AG04450 (cell line): ENCODE measurements at regions not wholly inside any gene's neighbourhood (a gene's known extent, or its start where the extent isn't known, plus 50 kb on each side); places are given as distances from the start of the nearest gene placed in this dataset.

Experiments used
- CTCF ChIA-PET: fragments of 300-600, 350-600 bp; formaldehyde crosslinking; extraction: SDS; loops from one replicate; lab custom pipeline; 2022; ENCODE audit warnings: antibody characterized with exemption, inconsistent platforms; lab: Charles Lee
- POLR2A ChIA-PET: fragments of 350-600 bp; formaldehyde crosslinking; extraction: SDS; loops from one replicate; lab custom pipeline; 2021; ENCODE audit warnings: antibody characterized with exemption, inconsistent platforms; lab: Yijun Ruan, JAX
- DNase-seq: peaks from one replicate; pipeline ENCODE4 v3.0.0-alpha.2; 2011; ENCODE audit warnings: low read depth, low spot score
- H3K27ac ChIP-seq: one replicate; pipeline ENCODE4 v1.5.1; 2012; ENCODE audit warnings: low read depth, low read length, control low read depth
- H3K27me3 ChIP-seq: one replicate; pipeline ENCODE4 v1.6.0; 2012; ENCODE audit warnings: low read length; ENCODE audit not compliant: control insufficient read depth, insufficient read depth
- H3K4me3 ChIP-seq: 2 replicates; pipeline ENCODE4 v1.5.1; 2011; ENCODE audit warnings: mild to moderate bottlenecking, low read depth, low read length, control low read depth
- H3K9me3 ChIP-seq: 2 replicates; pipeline ENCODE4 v1.5.1; 2012; ENCODE audit warnings: low read length; ENCODE audit not compliant: control insufficient read depth, insufficient read depth
- CTCF ChIP-seq: IDR thresholded peaks from 2 replicates; pipeline ENCODE4 v1.5.1; 2011; ENCODE audit warnings: low read depth, low read length, control low read depth, inconsistent platforms

GRCh38 chr14:23719225-23719985 is 83.2 kb downstream of the DHRS2 start:
- no peaks in the 10 kb centered on the region for H3K9me3 ChIP-seq
- ChIA-PET POLR2A (no interaction called here), CTCF (no interaction called here)
- H3K27ac ChIP-seq, result no peak overlapping the region
- DNase-seq, result no peak
- no peak overlapping the region for H3K4me3 ChIP-seq
- TF ChIP-seq CTCF, result no peak
- H3K27me3 ChIP-seq, result peaks cover 3% of the 10 kb centered on the region

- no peak for DNase-seq
- POLR2A ChIA-PET, result no interaction called here
- TF ChIP-seq CTCF, result no peak
- Histone ChIP-seq H3K27ac (no peak overlapping the region), H3K4me3 (no peak overlapping the region), H3K27me3 (peaks cover 3% of the 10 kb centered on the region), H3K9me3 (no peaks in the 10 kb centered on the region)
- CTCF ChIA-PET, result no interaction called here
Measured at GRCh38 chr14:23722675-23723074, 86.5 kb downstream of the DHRS2 start.

- no peak for DNase-seq
- ChIA-PET POLR2A (no interaction called here), CTCF (interaction anchor here (1.0 kb wide), 1 partner anchor 187 kb away, joined by 3 read pairs; no protein-coding TSS in a partner anchor)
- H3K4me3 ChIP-seq, result no peak overlapping the region
- no peaks in the 10 kb centered on the region for H3K9me3 ChIP-seq
- TF ChIP-seq CTCF, result no peak
- peaks cover 3% of the 10 kb centered on the region for H3K27me3 ChIP-seq
- no peak overlapping the region for H3K27ac ChIP-seq
Measured at GRCh38 chr14:23723911-23724310, 87.7 kb downstream of the DHRS2 start.

GRCh38 chr14:23725528-23725927 is 89.4 kb downstream of the DHRS2 start:
- ChIA-PET POLR2A (no interaction called here), CTCF (no interaction called here)
- DNase-seq, result no peak
- Histone ChIP-seq H3K27ac (no peak overlapping the region), H3K9me3 (no peaks in the 10 kb centered on the region), H3K4me3 (no peak overlapping the region), H3K27me3 (peaks cover 3% of the 10 kb centered on the region)
- TF ChIP-seq CTCF, result no peak

GRCh38 chr14:23725980-23726710 is 90.0 kb downstream of the DHRS2 start:
- Histone ChIP-seq H3K9me3 (no peaks in the 10 kb centered on the region), H3K27ac (no peak overlapping the region), H3K4me3 (no peak overlapping the region), H3K27me3 (peaks cover 3% of the 10 kb centered on the region)
- DNase-seq, result no peak
- POLR2A ChIA-PET, result no interaction called here
- CTCF ChIA-PET, result interaction anchor here (1.6 to 2.6 kb wide), 3 partner anchors 185 to 204 kb away, joined by 5 to 43 read pairs (median 14); no protein-coding TSS in a partner anchor
- no peak for TF ChIP-seq CTCF
